HepG2 (cell line): ENCODE measurements at regions not wholly inside any gene's neighbourhood (a gene's known extent, or its start where the extent isn't known, plus 50 kb on each side); places are given as distances from the start of the nearest gene placed in this dataset.
A peak's percentile ranks its signal among the peaks of the same experiment; 100 is the strongest.

ENCODE experiments used
- ATAC-seq: fragments of 200-7000 bp; cut with Tn5 transposase; 3 replicates; pipeline ENCODE4 v1.9.1; 2020; ENCODE audit warnings: mild to moderate bottlenecking, moderate library complexity
- BruUV-seq: library from RNA; stranded (reverse); fragments of 400-500 nt; replicated peaks from 2 replicates; lab custom pipeline; 2021; lab: Mats Ljungman, UMichigan
- CTCF ChIA-PET: fragments of 300-600 bp; formaldehyde crosslinking; extraction: SDS; loops from one replicate; lab custom pipeline; 2021; ENCODE audit warnings: low total read pairs, inconsistent platforms, low intra/inter-chr PET ratio; lab: Yijun Ruan, JAX
- POLR2A ChIA-PET: fragments of 350-600 bp; sonication (Branson Sonifier 250); formaldehyde crosslinking; loops from one replicate; lab custom pipeline; 2020; ENCODE audit warnings: antibody characterized with exemption, inconsistent platforms; lab: Yijun Ruan, JAX
- DNase-seq: peaks from one replicate; pipeline ENCODE4 v3.0.0-alpha.2; 2015; ENCODE audit warnings: low spot score
- FAIRE-seq: peaks from 3 replicates; lab custom pipeline; 2011; peaks lifted over from hg19 to GRCh38; lab: Jason Lieb, UNC
- H2AFZ ChIP-seq: one replicate; pipeline ENCODE4 v1.6.1; 2011; ENCODE audit warnings: low read length, inconsistent platforms
- H3K27ac ChIP-seq: fragments of 300-600 bp; 3 replicates; pipeline ENCODE4 v1.8.0; 2011; ENCODE audit warnings: mixed run types, mild to moderate bottlenecking, mixed read lengths, low read length, inconsistent platforms; ENCODE audit not compliant: insufficient read depth; ENCODE audit errors: extremely low read length
- H3K27me3 ChIP-seq, 2 experiments: fragments of 200-600 bp in 1 of 2; 2 replicates in 1 of 2; 3 replicates in 1 of 2; pipeline versions ENCODE4 v1.6.0 to v1.8.0; 2011; ENCODE audit warnings: low read length in 2 of 2, mild to moderate bottlenecking in 2 of 2, moderate library complexity in 2 of 2, inconsistent platforms in 1 of 2; ENCODE audit not compliant: insufficient read depth in 2 of 2, control insufficient read depth in 1 of 2
- H3K36me3 ChIP-seq, 2 experiments: fragments of 200-600 bp in 1 of 2; replicated peaks in 1 of 2; 2 replicates in 1 of 2; 3 replicates in 1 of 2; pipeline versions ENCODE4 v1.5.1 to v1.8.0; 2011; ENCODE audit warnings: low read length in 2 of 2, inconsistent platforms in 1 of 2; ENCODE audit not compliant: insufficient read depth in 2 of 2, control insufficient read depth in 1 of 2
- H3K4me1 ChIP-seq: 2 replicates; pipeline ENCODE4 v1.5.1; 2012; ENCODE audit warnings: low read length, inconsistent platforms; ENCODE audit not compliant: insufficient read depth
- H3K4me2 ChIP-seq: 2 replicates; pipeline ENCODE4 v1.6.0; 2011; ENCODE audit warnings: low read depth, low read length, inconsistent platforms
- H3K4me3 ChIP-seq, 3 experiments: fragments of 200-600 bp in 1 of 3; sonication (generic), shearing (Covaris generic) in 1 of 3; replicated peaks in 1 of 3; 2 replicates each; pipeline ENCODE4 v1.5.1; 2011 to 2016; ENCODE audit warnings: low read length in 3 of 3, inconsistent platforms in 2 of 3, low read depth in 2 of 3, mild to moderate bottlenecking in 2 of 3, control low read depth in 1 of 3, mixed read lengths in 1 of 3; ENCODE audit not compliant: insufficient read depth in 1 of 3
- H3K79me2 ChIP-seq: one replicate; pipeline ENCODE4 v1.6.1; 2011; ENCODE audit warnings: low read length, inconsistent platforms; ENCODE audit not compliant: insufficient read depth
- H3K9ac ChIP-seq: 2 replicates; pipeline ENCODE4 v1.6.0; 2011; ENCODE audit warnings: mild to moderate bottlenecking, low read depth, low read length, inconsistent platforms; ENCODE audit not compliant: insufficient read depth
- H3K9me3 ChIP-seq: 2 replicates; pipeline ENCODE4 v1.5.1; 2012; ENCODE audit warnings: mild to moderate bottlenecking, low read length
- H4K20me1 ChIP-seq: 2 replicates; pipeline ENCODE4 v1.6.0; 2011; ENCODE audit warnings: inconsistent platforms, mild to moderate bottlenecking, low read length, moderate library complexity; ENCODE audit not compliant: insufficient read depth
- BRCA1 ChIP-seq: sonication (generic); formaldehyde crosslinking; IDR thresholded peaks from 2 replicates; pipeline ENCODE4 v1.4.0; 2020; ENCODE audit warnings: missing genetic modification reagents
- FOSL1 ChIP-seq: sonication (generic); formaldehyde crosslinking; IDR thresholded peaks from 2 replicates; pipeline ENCODE4 v1.9.0; 2021; ENCODE audit warnings: missing genetic modification reagents, borderline replicate concordance
- HDAC2 ChIP-seq: sonication (generic); formaldehyde crosslinking; IDR thresholded peaks from 2 replicates; pipeline ENCODE4 v1.4.0; 2020; ENCODE audit warnings: missing genetic modification reagents
- HMGA1 ChIP-seq: sonication (generic); formaldehyde crosslinking; conservative IDR thresholded peaks from 2 replicates; pipeline ENCODE4 v1.4.0; 2020; ENCODE audit warnings: missing genetic modification reagents
- HNRNPK ChIP-seq: fragments of 200-400 bp; formaldehyde crosslinking; IDR thresholded peaks from 2 replicates; pipeline ENCODE4 v1.6.1; 2018; ENCODE audit warnings: low read length, low read depth, moderate library complexity, mild to moderate bottlenecking; ENCODE audit not compliant: poor library complexity, severe bottlenecking
- PCBP1 ChIP-seq: fragments of 200-400 bp; formaldehyde crosslinking; IDR thresholded peaks from 2 replicates; pipeline ENCODE4 v1.6.1; 2017; ENCODE audit warnings: mild to moderate bottlenecking, low read depth, low read length, borderline replicate concordance
- SOX6 ChIP-seq, 2 experiments: fragments of 450-650 bp in 1 of 2; sonication (generic) in 1 of 2; formaldehyde crosslinking in 1 of 2; IDR thresholded peaks; 2 replicates each; pipeline versions ENCODE4 v1.4.0 to v1.6.1; 2017 to 2020; ENCODE audit warnings: antibody characterized with exemption in 1 of 2, mild to moderate bottlenecking in 1 of 2, missing genetic modification reagents in 1 of 2
- THAP11 ChIP-seq: IDR thresholded peaks from 2 replicates; pipeline ENCODE4 v1.6.1; 2016; ENCODE audit warnings: missing biosample characterization, missing genetic modification reagents
- ZSCAN20 ChIP-seq: sonication (generic); formaldehyde crosslinking; IDR thresholded peaks from 2 replicates; pipeline ENCODE4 v1.4.0; 2020; ENCODE audit warnings: missing genetic modification reagents, mild to moderate bottlenecking, borderline replicate concordance
- WGBS: methylation state at CpG from one replicate; pipeline ENCODE4 v1.1.6; 2017; ENCODE audit warnings: low lambda C conversion rate; 5-methylcytosine and 5-hydroxymethylcytosine counted together
- in situ Hi-C: cut with HindIII; loops from 2 replicates; pipeline ENCODE4 v1.10.0; 2017; ENCODE audit warnings: low pct_unique_long_range_greater_than_20kb; ENCODE audit not compliant: extremely low pct_ligation_motif_present
- intact Hi-C: fragments of 100-400 bp; cut with micrococcal nuclease; formaldehyde crosslinking; loops from one replicate; pipeline ENCODE4 v1.10.0; 2022; ENCODE audit not compliant: unreplicated experiment

DNA sequence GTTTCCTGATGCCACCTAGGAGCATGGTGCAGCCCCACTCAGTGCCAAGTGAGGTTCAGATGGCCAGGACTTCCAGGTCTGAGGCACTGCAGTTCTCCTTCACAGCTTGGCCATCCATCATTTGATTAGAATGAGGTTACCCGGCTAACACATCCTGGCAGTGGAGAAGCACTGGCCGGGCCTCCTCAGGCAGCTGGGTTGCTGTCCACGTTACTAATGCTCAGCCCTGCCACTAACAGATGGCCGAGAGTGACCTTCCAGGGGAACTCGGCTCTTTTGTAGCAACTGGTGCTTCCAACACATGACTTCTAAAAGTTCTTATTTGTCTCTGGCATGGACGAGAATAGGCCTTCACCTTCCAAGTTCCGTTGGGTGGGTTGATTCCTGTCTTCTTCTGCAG, 204.6 kb upstream of the CFAP20DC start:
- no peak for DNase-seq
- BruUV-seq: no TSS peak
- in situ Hi-C loops: no loop called here

GRCh38 chr3:59253523-59253922, 203.7 kb upstream of the CFAP20DC start:
- Histone ChIP-seq H3K27me3 (no peaks in the 10 kb centered on the region), H4K20me1 (no peaks in the 10 kb centered on the region), H3K79me2 (no peaks in the 10 kb centered on the region), H3K4me1 (no peaks in the 10 kb centered on the region), H3K36me3 (no peaks in the 10 kb centered on the region), H3K4me3 (no peak overlapping the region), H2AFZ (no peak overlapping the region), H3K27ac (no peak overlapping the region), H3K9ac (no peak overlapping the region), H3K9me3 (no peaks in the 10 kb centered on the region), H3K4me2 (no peak overlapping the region)
- intact Hi-C loops: no loop called here
- in situ Hi-C loops: no loop called here
- 31% methylated on average over 2 of the region's 2 CpGs for WGBS
- BruUV-seq: no TSS peak
- ChIA-PET CTCF (no interaction called here), POLR2A (no interaction called here)
- FAIRE-seq (no peak), ATAC-seq (no peak), DNase-seq (no peak)
- TF ChIP-seq PCBP1: 0 out of 2 replicates have a peak, but pooled peaks have one; percentile 70
- TF ChIP-seq HDAC2: no peak
- peak; percentile 94 for TF ChIP-seq HNRNPK
- TF ChIP-seq HMGA1 (CRISPR knock-in tag): no peak
- TF ChIP-seq ZSCAN20: no peak

More for the DNA sequence above, 204.6 kb upstream of the CFAP20DC start:
- ChIA-PET CTCF (no interaction called here), POLR2A (no interaction called here)
- FAIRE-seq (no peak), ATAC-seq (no peak)
- Histone ChIP-seq H3K9me3 (no peaks in the 10 kb centered on the region), H3K9ac (no peak overlapping the region), H3K27ac (no peak overlapping the region), H3K79me2 (no peaks in the 10 kb centered on the region), H4K20me1 (no peaks in the 10 kb centered on the region), H3K4me3 (no peak overlapping the region), H2AFZ (no peak overlapping the region), H3K36me3 (no peaks in the 10 kb centered on the region), H3K4me1 (no peaks in the 10 kb centered on the region), H3K27me3 (0 out of 5 replicates have a peak, but pooled peaks cover 0 to 3% of the 10 kb centered on the region in 2 experiments), H3K4me2 (no peak overlapping the region)
- no peak for TF ChIP-seq FOSL1 (CRISPR knock-in tag)
- no peak for TF ChIP-seq SOX6 (IDR thresholded peaks at IDR 0.05)
- TF ChIP-seq SOX6 (CRISPR knock-in tag; IDR thresholded peaks at IDR 0.05): no peak
- TF ChIP-seq THAP11 (CRISPR knock-in tag): no peak
- no peak for TF ChIP-seq BRCA1 (CRISPR knock-in tag)
- 0% methylated on average over 3 of the region's 7 CpGs for WGBS
- intact Hi-C loops: no loop called here
